Islet precursor cell (in vitro differentiated cells): ENCODE measurements at regions not wholly inside any gene's neighbourhood (a gene's known extent, or its start where the extent isn't known, plus 50 kb on each side); places are given as distances from the start of the nearest gene placed in this dataset.
"Not testable (repeated sequence)": the region's sequence is repeated elsewhere in the genome, so short reads cannot be mapped to it uniquely, and the experiment has no call there.

Experiments used
- DNase-seq: peaks from one replicate; pipeline ENCODE4 v3.0.0-alpha.2; 2018

DNA sequence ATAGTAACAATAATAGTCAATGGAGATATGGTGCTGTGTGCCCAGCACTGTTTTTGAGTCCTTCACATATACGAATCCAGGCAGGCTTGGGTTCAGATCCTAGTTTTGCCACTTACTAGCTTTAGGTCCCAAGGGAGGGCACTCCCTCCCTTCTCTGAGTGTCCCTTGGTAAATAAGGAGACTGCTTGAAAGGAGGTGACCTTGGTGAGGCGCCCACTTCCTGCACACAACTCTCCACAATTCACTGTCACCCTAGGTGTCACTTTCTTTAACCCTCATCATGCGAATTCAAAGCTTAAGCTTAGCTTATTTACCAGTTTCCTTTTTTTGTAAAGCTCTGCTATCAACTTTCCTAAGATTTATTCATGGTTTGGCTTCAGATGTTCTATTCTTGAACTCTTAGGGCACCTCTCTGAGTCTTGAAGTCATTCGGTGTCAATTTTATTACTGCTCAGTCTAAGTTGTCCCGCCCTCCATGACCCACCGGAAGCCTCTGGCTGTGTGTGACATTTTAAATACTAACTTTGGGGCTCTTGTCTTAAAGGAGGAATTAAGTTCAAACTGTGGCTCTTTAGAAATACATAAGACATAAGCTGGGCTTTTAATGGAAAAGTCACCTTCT is 170.7 kb upstream of the ZNF618 start:
- peak; percentile 18 for DNase-seq

DNA sequence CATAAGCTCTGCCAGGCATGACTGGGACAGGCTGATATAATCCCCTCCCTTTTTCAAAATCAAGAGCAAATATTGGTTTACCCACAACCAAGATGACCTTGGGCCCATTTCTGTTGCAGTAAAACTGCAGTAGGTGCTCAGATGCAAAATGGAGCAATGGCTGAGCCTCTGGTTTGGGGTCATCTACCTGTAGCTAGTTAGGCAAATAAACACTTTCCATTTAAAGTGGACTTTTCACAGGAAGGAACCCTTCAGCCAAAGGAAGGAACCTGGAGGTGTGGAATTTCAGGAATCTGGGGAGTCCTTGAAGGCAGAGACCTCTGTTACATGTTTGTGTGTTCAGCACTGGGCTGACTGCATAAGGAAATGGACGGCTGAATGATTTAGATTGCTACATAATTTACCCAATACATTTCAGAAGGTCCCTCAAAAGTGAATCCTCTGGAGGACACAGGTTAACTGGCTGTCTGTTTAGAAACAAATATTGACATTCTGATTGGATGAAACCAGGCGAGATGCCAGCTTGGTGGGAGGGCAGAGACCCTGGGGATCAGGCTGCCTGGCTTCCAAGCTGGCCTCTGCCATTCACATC is 170.1 kb upstream of the ZNF618 start:
- DNase-seq: peak; percentile 43

DNA sequence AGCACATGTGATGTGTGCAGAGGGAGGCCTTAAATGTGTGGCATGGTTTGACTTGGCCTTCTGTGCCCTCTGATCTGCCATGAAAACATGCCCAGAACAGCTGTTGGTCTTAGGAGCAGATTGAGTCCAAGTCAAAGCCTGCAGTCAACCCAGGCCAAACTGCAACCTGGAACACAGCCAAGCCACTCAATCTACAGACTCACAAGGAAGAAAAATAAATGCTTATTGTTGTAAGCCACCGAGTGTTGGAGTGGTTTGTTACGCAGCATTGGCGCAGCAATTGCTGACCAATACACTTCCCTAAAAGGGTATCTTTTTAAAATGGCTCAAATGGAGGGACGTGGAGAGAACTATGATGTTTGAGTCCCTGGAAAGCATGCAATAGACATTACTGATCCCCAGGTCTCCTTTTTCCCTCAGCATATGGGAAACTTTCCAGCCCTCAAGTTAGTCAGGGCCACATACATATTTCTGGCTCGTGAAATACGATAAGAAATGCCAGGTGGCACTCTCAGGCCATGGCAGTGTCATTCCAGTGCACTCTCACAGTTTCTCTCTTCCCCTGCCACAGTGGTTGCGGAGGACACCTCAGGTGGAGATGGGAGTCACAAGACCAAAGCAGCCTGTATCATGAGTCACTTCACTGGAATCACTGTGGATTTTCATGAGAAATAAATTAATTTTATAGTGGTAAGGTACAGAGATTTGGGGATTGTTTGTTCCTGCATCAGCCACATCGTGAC is 168.0 kb upstream of the ZNF618 start:
- DNase-seq: peak; percentile 16

DNA sequence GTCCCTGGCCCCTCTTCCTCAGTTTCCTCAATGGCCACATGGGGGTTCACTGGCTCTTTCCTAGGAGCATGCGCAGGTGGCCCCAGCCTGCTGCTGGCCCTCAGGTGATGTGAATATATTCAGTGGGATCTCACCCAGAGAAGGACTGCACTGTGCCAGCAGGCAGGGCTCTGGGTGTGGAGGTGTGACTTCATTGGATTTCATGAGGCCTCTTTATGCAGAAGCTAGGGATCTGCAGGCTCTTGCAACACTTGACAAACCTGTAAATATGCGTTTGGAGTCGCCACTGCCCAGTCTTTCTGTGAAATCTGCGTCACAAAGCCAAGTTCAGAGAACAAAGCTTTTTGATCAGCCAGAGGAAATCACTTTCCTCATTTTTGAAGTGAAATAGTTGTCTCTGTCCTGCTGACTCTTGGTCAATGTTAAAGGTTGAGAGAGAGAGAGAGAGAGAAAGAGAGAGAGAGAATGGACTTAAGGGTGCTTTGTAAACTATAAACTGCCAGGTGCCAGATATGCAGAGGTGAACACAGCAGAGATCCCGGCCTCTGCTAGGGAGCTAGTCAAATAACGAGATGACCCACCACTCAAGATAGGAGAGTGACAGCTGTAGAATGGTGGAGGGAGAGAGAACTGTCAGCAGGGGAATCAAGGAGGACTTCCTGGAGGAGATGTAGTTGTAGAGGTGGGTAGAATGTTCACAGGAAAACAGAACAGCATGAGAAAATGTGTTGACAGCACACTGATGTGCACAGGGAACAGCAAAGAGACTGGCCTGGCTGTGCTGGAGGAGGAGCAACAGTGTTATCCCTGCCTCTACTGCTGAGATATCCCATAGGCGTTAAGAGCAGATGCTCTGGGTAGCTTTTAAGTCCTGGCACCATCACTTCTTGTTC is 167.0 kb upstream of the ZNF618 start:
- peak; percentile 33 for DNase-seq

DNA sequence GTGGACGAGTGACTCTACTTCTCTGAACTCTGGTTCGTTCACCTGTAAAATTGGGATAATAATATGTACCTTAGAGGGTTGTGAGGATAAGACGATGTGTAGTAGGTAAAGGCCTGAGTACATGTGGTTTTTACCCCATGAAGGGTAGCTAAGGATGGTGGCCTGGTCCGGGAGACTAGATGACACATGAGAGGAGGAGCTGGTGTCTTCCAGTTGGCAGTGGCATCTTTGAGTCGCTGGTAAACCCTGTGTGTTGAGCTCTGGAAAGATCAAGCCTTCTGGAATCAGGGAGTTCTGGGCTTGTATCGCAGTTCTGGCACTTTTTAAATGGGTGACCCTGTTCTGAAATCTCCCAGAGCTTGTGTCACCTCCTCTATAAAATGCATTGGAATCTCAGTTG is 166.4 kb upstream of the ZNF618 start:
- DNase-seq: peak; percentile 36

DNA sequence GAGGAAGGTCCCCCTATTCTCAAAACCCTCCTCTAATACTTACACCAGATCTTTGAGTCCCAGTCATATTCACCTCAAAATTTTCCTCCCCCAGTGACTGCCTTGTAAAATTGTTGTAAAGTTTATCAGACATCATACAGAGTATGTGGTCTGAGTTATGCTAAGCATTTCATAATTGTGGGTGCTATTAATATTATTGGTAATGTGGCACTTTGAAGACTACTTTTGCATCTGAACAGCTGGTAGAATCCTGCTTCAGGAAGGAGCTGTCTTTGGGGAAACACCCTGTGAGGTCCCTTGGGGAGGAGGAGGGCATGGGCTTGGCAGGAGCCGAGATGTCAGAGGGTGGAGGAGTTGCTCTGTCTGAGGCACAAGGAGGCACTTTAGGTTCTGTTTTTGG is 164.9 kb upstream of the ZNF618 start:
- no peak for DNase-seq

DNA sequence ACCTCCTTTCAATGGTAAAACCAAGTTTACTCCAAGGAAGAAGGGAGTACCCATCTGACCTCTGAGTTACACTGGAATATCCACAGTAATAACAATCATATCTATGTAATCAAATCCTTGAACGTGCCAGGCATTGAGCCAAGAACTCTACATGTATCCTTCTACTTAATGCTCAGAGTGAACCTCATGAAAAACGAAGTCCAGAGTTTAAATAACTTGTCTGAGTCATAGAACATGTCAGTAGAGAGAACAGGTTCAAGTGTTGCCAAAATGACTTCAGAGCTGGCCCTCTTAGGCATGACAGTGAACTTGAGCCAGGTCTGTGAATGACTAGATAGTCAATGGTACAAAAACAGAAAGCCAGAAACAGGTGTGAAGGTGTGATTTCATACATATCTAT is 164.1 kb upstream of the ZNF618 start:
- DNase-seq: no peak

DNA sequence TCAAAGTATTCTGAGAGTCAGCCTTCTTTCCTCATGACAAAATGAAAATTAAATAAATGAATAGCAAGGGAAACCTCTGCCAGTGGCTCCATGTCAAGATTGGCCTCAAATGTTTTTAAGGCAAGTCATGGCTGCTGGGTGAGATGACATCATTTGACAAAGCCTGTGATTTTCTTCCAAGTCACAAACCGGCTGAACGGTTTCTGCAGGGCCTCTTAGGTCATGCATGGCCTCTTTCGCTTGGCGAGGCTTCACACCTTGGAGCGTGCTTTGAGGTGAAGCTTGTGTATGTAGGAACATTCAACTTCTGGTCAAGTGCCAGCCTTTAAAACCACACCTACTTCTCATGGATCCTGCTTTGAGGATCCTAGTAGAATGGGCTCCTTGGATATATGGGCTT is 161.0 kb upstream of the ZNF618 start:
- peak; percentile 40 for DNase-seq

DNA sequence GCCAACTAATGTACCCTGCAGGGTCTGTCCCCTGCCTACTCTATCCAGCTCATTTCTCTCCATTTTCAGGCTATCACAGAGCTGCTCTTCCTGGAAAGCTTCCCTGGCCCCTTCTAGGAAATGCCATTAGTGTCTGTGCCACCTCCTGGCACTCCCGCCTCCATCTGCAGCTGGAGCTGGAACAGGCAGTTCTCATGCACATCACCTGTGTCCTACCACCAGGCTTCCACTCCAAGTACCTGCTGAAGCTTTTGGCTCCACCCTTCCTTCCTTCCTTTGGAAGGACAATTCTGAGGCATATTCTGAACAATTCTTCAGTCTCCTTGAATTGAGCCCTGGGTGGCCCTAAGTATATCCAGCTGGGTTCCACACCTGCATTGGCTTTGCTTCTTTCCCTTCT is 156.2 kb upstream of the ZNF618 start:
- DNase-seq: peak; percentile 19

DNA sequence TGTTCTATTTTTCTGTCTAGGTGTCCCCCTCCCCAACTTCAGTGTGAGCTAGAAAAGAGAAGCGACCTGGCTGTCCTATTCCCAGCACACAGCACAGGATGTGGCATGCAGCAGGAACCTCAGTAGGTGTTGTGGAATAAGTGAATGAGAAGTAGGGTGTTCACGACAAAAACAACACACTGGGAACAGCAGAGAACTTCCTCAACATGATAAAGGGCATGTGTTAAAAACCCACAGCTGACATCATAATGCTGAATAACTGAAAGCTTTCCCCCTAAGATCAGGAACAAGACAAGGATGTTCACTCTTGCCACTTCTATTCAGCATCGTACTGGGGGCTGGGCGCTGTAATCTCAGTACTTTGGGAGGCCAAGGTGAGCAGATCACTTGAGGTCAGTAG is 155.6 kb upstream of the ZNF618 start:
- peak; percentile 34 for DNase-seq

DNA sequence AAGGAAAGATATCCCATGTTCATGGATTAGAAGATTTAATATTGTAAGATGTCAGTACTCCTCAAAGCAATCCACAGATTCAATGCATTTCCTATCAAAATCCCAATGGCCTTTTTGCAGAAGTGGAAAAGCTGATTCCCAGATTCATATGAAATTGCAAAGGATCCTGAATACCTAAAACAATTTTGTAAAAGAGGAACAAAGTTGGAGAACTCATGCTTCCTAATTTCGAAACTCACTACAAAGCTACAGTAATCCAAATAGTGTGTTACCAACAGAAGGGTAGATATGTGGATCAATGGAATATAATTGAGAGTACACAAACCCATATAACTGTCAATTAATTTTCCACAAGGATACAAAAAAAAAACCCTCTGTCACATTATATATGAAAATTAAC is 154.3 kb upstream of the ZNF618 start:
- DNase-seq: no peak

DNA sequence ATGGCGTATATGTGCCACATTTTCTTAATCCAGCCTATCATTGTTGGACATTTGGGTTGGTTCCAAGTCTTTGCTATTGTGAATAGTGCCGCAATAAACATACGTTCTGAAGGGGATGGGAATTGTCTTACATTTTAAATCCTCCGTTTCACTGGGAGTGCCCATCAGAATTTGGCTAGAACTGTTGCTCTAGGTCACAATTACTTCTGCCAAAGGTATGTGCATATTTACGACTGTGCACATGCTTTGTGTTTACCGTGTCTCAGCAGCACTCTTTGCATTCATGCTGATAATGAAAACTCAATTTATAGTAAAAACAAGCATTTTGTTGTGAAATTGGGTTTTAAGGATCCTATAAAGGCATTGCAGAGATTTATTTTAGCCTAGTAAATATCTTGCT is 151.9 kb upstream of the ZNF618 start:
- DNase-seq: no peak

DNA sequence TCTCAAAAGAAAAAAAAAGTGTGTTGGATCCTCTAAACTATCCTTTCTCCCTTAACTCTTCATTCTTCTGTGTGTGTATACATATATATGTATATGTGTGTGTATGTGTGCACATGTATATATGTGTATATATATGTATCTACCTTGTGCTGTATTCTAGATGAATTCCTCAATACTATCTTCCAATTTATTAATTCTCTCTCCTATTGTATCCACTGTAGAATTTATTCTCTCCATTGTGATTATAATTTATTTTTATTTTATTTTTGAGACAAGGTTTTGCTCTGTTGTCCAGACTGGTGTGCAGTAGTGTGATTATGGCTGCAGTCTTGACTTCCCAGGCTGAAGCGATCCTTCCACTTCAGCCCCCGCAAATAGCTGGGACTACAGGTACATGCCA is 147.1 kb upstream of the ZNF618 start:
- no peak for DNase-seq

DNA sequence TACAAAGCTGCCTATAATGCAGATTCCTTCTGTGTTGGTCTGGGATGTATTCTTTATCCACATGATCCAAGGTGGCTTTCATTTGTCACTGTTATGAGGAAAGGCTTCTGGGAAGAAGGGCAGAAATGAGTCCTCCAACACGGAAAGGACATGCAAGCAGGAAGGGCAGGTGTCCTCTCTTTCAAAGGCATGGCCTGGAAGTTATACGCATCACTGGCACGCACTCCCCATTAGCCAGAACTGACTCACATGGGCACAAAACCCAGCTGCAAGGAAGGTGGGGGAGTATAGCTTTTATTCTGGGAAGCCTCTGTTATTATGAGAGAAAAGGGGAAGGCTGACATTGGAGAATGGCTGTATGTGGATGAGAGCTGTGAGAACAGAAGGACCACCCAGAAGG is 141.3 kb upstream of the ZNF618 start:
- DNase-seq: no peak

DNA sequence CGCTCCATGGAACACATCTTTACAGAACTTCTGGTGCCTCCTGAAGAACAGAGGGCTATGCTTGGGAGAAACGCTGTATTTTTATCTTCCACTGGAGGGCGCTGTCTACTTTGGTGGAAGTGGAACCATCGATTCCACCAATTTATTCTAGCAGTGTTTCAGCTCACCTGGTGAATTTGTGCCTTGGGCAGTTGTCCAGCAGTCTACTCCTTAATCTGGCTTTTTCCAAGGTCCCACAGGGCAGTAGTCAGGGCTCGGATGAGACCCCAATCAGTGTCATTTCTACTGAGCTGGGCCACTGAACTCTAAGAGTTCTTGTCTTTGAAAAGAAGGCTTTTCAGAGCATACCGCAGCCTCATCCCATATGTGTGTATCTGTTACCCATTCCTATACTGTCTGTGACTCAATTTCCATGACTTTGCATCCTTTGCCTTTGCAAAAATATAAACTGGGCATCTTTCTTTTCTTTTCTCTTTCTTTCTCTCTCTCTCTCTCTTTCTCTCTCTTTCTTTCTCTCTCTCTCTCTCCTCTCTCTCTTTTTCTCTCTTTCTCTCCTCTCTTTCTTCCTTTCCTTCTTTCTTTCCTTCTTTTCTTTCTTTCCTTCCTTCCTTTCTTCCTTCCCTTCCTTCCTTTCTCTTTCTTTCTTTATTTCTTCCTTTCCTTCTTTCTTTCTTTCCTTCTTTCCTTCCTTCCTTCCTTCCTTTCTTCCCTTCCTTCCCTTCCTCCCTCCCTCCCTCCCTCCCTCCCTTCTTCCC is 138.4 kb upstream of the ZNF618 start:
- DNase-seq: peak; percentile 73

DNA sequence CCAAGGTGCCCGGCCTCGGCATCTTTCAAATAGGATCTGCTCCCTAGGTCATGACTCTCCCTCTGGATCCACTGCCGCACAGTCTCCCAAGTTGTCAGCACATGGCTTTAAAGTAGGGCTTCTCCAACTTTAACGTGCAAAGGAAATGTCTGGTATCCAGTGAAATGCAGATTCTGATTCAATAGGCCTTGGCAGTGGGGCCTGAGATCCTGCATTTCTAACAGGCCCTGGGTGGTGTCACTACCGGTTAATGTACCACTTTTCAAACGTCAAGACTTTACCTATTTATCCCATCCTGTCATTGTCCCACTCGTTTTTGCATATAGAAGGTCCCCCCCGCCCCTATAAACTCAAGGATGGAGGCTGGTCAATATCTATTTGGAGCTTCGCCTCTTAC is 137.6 kb upstream of the ZNF618 start:
- DNase-seq: no peak

DNA sequence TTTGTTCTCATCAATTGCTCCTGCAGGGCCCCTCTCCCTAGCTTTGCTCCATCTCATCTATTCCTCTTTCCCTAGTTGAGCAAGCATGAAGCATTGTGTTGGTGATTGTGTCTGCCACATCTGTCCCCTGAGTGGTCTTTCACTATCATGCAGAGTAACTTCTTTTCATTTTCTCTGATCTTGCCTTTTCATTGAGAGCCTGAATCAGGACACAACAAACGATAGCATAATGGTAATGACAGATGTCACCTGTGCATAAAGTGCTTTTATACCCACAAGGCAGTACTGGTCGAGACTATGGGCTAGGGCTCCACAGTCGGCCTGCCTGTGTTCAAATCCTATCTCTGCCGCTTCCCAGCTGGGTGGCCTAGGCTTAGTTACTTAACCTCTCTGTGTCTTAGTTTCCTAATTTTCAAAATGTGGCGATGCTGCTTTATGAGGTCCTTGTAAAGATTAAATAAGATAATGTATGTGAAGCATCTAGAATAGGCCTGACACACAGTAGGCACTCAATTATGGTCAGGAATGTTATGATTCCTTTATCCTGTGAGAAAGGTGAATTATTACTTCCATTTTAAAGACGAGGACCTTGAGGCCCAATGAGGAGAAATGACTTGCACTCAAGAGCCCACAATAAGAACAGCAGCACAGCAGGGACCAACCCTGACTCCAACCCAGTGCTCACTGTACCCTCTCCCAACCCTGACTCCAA is 137.1 kb upstream of the ZNF618 start:
- DNase-seq: no peak

DNA sequence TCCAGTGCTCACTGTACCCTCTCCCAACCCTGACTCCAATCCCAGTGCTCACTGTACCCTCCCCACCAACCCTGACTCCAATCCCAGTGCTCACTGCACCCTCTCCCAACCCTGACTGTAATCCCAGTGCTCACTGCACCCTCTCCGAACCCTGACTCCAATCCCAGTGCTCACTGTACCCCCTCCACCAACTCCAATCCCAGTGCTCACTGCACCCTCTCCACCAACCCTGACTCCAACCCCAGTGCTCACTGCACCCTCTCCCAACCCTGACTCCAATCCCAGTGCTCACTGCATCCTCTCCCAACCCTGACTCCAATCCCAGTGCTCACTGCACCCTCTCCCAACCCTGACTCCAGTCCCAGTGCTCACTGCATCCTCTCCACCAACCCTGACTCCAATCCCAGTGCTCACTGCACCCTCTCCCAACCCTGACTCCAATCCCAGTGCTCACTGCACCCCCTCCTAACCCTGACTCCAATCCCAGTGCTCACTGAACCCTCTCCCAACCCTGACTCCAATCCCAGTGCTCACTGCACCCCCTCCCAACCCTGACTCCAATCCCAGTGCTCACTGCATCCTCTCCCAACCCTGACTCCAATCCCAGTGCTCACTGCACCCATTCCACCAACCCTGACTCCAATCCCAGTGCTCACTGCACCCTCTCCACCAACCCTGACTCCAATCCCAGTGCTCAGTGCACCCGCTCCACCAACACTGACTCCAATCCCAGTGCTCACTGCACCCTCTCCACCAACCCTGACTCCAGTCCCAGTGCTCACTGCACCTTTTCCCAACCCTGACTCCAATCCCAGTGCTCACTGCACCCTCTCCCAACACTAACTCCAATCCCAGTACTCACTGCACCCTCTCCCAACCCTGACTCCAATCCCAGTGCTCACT is 136.3 kb upstream of the ZNF618 start:
- DNase-seq: not testable (repeated sequence)

DNA sequence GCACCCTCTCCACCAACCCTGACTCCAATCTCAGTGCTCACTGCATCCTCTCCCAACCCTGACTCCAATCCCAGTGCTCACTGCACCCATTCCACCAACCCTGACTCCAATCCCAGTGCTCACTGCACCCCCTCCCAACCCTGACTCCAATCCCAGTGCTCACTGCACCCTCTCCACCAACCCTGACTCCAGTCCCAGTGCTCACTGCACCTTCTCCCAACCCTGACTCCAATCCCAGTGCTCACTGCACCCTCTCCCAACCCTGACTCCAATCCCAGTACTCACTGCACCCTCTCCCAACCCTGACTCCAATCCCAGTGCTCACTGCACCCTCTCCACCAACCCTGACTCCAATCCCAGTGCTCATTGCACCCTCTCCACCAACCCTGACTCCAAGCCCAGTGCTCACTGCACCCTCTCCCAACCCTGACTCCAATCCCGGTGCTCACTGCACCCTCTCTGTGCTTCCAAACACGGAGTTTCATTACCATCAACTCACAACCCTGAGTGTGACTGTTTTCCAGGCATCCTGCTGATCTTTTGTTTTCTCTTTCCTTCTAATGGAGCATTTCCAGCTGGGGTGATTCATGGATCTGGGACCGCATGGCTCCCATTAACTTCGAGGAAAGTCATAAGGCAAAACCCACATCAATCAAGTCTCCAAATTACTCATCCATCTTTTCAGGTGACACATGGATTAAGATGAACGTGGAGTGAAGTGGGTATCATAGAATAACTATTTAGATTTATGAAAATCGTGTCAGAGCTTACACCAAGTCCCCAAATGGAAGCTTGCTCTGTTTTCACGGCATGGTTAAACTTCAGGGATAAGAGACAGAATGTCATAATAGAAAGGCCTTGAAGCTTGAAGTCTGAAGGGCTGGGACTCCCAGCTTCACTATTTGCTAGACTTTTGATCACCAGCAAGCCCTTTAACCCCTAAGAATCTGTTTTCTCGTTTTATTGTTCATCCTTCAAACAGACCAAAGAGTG is 135.3 kb upstream of the ZNF618 start:
- DNase-seq: not testable (repeated sequence)
